ENCODE measurements at regions not wholly inside any gene's neighbourhood (a gene's known extent, or its start where the extent isn't known, plus 50 kb on each side); places are given as distances from the start of the nearest gene placed in this dataset.

DNA sequence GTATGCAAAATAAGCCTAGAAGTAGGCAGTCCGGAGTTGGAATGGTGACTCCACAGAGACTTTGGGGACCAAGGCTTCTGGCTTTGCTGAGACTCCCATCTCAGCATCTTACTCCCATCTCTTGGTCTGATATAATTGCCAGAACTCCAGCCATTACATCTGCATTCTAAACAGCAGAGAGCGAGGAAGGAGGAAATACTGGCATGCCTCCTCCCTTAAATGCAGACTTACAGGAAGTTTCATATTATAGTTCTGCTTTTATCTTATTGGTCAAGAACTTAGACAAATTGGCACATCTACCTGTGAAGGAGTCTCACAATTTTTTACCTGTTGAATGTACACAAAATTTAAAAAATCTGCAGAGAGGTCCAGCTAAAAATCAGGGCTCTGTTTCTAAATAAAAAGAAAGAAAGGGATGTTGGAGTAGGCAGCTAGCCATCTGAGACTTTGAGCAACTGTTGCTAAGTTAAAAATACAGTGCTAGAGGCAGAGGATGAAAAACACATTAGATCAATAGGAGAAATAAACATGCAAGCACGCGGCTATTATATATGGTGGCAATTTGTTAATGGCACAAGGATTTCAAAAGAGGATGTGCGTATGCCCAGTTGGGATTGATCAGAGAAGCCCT lies 209.9 kb upstream of the HMGA2 start:
- intact Hi-C loops (cut with DNase I): no loop called here
- TF ChIP-seq POLR2A (IDR thresholded peaks at IDR 0.05; ENCODE audit: low read depth) (no peak), EP300 (IDR thresholded peaks at IDR 0.05) (no peak), POLR2AphosphoS5 (IDR thresholded peaks at IDR 0.05) (no peak)
- TF ChIP-seq, protein P1, sequence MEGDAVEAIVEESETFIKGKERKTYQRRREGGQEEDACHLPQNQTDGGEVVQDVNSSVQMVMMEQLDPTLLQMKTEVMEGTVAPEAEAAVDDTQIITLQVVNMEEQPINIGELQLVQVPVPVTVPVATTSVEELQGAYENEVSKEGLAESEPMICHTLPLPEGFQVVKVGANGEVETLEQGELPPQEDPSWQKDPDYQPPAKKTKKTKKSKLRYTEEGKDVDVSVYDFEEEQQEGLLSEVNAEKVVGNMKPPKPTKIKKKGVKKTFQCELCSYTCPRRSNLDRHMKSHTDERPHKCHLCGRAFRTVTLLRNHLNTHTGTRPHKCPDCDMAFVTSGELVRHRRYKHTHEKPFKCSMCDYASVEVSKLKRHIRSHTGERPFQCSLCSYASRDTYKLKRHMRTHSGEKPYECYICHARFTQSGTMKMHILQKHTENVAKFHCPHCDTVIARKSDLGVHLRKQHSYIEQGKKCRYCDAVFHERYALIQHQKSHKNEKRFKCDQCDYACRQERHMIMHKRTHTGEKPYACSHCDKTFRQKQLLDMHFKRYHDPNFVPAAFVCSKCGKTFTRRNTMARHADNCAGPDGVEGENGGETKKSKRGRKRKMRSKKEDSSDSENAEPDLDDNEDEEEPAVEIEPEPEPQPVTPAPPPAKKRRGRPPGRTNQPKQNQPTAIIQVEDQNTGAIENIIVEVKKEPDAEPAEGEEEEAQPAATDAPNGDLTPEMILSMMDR (IDR thresholded peaks at IDR 0.05): no peak
- WGBS: 81% methylated on average over 5 of the region's 5 CpGs
- no peaks in the 10 kb centered on the region for H3K9me3 ChIP-seq
- no peak overlapping the region for H3K4me3 ChIP-seq
- H3K27ac ChIP-seq (replicated peaks in 1 of 4): no peak overlapping the region
- no peak for DNase-seq (ENCODE audit: extremely low spot score)
- H3K27me3 ChIP-seq: peaks cover 0 to 22% (median 0%) of the 10 kb centered on the region in 4 donors
- H3K36me3 ChIP-seq: no peaks in the 10 kb centered on the region
- H3K4me1 ChIP-seq: no peaks in the 10 kb centered on the region

DNA sequence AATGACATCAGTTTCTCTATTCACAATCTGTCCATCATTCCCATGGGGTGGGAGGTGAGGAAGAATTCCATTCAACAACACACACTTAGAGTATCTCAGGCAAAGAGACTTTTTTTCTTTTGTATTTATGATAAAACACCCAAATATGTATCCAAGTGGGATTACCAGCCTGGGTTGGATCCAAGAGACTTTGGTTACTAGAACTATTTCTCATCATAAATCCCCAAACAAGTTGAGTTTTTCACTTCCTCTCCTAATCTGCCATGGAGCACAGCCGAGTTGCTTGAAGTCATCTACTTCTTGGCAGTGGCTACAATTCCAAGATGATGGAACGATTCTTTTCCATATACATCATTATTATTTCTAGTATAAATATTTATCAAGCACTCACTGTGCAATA lies 209.2 kb upstream of the HMGA2 start:
- intact Hi-C loops (cut with DNase I): no loop called here
- no peak overlapping the region for H3K4me3 ChIP-seq
- no peaks in the 10 kb centered on the region for H3K4me1 ChIP-seq
- no peak for DNase-seq (ENCODE audit: extremely low spot score)
- no peaks in the 10 kb centered on the region for H3K9me3 ChIP-seq
- TF ChIP-seq POLR2A (IDR thresholded peaks at IDR 0.05; ENCODE audit: low read depth) (no peak), EP300 (IDR thresholded peaks at IDR 0.05) (no peak), POLR2AphosphoS5 (IDR thresholded peaks at IDR 0.05) (no peak)
- TF ChIP-seq, protein P1 (IDR thresholded peaks at IDR 0.05): no peak
- peaks cover 0 to 22% (median 0%) of the 10 kb centered on the region in 4 donors for H3K27me3 ChIP-seq
- H3K27ac ChIP-seq (replicated peaks in 1 of 4): no peak overlapping the region
- 20% methylated on average over 2 of the region's 2 CpGs for WGBS
- H3K36me3 ChIP-seq: no peaks in the 10 kb centered on the region

DNA sequence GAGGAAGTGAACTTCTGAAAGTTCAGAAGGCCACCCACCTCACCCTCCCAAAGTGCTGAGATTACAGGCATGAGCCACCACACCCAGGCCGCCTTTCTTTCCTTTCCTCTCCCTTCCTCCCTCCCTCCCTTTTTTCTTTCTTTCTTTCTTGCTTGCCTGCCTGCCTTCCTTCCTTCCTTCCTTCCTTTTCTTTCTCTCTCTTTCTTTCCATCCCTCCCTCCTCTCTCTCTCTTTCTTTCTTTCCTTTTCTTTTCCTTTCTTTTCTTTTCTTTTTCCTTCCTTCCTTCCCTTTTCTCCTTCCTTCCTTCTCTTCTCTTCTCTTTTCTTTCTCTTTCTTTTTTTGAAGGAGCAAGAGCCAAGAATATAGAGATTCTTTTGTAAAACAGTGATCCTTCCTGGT lies 208.3 kb upstream of the HMGA2 start:
- Histone ChIP-seq H3K4me1 (no peaks in the 10 kb centered on the region), H3K27ac (replicated peaks in 1 of 4) (no peak overlapping the region), H3K27me3 (peaks cover 0 to 22% (median 0%) of the 10 kb centered on the region in 4 donors), H3K36me3 (no peaks in the 10 kb centered on the region), H3K4me3 (no peak overlapping the region), H3K9me3 (no peaks in the 10 kb centered on the region)
- 79% methylated on average over 1 of the region's 1 CpG for WGBS
- no peak for TF ChIP-seq POLR2A (IDR thresholded peaks at IDR 0.05; ENCODE audit: low read depth)
- TF ChIP-seq, protein P1 (IDR thresholded peaks at IDR 0.05): no peak
- TF ChIP-seq EP300 (IDR thresholded peaks at IDR 0.05): no peak
- TF ChIP-seq POLR2AphosphoS5 (IDR thresholded peaks at IDR 0.05): no peak
- no peak for DNase-seq (ENCODE audit: extremely low spot score)
- intact Hi-C loops (cut with DNase I): no loop called here

DNA sequence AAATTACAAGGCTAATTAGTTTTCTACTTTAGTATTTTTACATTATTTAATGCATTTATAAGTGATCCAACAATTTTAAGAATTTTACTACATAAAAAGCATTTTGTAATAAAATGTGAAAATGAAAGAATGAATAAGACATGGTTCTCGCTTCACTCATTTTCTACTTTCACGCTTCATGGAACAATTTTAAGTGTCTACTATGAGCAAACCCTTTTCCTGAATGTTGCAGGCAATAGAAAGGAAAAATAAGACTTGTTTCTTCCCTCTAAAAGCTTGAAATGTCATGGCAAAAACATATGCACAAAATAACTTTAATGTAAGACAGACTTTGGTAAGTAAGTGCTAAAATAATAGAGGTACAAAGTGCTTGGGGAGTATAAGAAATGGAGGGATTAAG lies 205.7 kb upstream of the HMGA2 start:
- TF ChIP-seq POLR2AphosphoS5 (IDR thresholded peaks at IDR 0.05): no peak
- TF ChIP-seq POLR2A (IDR thresholded peaks at IDR 0.05; ENCODE audit: low read depth): no peak
- TF ChIP-seq, protein P1 (IDR thresholded peaks at IDR 0.05): no peak
- no peak for TF ChIP-seq EP300 (IDR thresholded peaks at IDR 0.05)
- 97% methylated on average over 2 of the region's 2 CpGs for WGBS
- Histone ChIP-seq H3K27me3 (peaks cover 0 to 9% (median 0%) of the 10 kb centered on the region in 4 donors), H3K4me1 (no peaks in the 10 kb centered on the region), H3K4me3 (no peak overlapping the region), H3K27ac (replicated peaks in 1 of 4) (no peak overlapping the region), H3K36me3 (no peaks in the 10 kb centered on the region), H3K9me3 (no peaks in the 10 kb centered on the region)
- DNase-seq (ENCODE audit: extremely low spot score): no peak
- intact Hi-C loops (cut with DNase I): no loop called here

DNA sequence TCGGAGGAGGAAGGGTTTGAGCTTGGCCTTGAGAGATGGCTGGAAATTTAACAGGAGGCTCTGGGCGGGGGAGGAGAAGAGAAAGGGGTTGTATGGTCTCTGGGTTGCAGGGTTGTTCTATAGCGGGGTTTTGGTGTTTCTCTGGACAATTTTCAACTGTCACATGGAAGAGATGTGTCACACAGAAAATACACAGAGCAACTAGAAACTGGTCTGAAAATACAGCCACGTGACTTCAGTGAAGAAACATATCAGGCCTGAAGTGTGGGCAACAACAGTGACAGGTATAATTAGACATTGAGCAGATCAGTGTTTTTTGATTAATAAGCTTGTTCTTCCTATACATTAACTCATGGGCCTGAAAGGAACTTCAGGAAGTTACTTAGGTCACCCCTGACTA lies 205.3 kb upstream of the HMGA2 start:
- no peak overlapping the region for H3K27ac ChIP-seq (replicated peaks in 1 of 4)
- peaks cover 0 to 6% (median 0%) of the 10 kb centered on the region in 4 donors for H3K27me3 ChIP-seq
- TF ChIP-seq POLR2A (IDR thresholded peaks at IDR 0.05; ENCODE audit: low read depth) (no peak), EP300 (IDR thresholded peaks at IDR 0.05) (no peak), POLR2AphosphoS5 (IDR thresholded peaks at IDR 0.05) (no peak)
- TF ChIP-seq, protein P1 (IDR thresholded peaks at IDR 0.05): no peak
- no peaks in the 10 kb centered on the region for H3K9me3 ChIP-seq
- no peaks in the 10 kb centered on the region for H3K36me3 ChIP-seq
- 82% methylated on average over 4 of the region's 4 CpGs for WGBS
- no peak overlapping the region for H3K4me3 ChIP-seq
- intact Hi-C loops (cut with DNase I): no loop called here
- no peaks in the 10 kb centered on the region for H3K4me1 ChIP-seq
- no peak for DNase-seq (ENCODE audit: extremely low spot score)
